Posterior vena cava (tissue), 2 donors: ENCODE measurements at regions not wholly inside any gene's neighbourhood (a gene's known extent, or its start where the extent isn't known, plus 50 kb on each side); places are given as distances from the start of the nearest gene placed in this dataset.
"Not testable (repeated sequence)": the region's sequence is repeated elsewhere in the genome, so short reads cannot be mapped to it uniquely, and the experiment has no call there.

ENCODE experiments used
- DNase-seq: peaks from one replicate; pipeline ENCODE4 v3.0.0-alpha.2; 2020; ENCODE audit warnings: low spot score
- intact Hi-C, 2 donors: fragments of 100-400 bp; cut with DNase I; formaldehyde crosslinking; loops; one replicate each; pipeline versions ENCODE4 v1.14.1 to v1.14.2; 2022 to 2023
- donor health status: DM: yes; HTN: yes; CAD: no.
- donor health status: DM: yes; HTN: yes; CAD: no.

DNA sequence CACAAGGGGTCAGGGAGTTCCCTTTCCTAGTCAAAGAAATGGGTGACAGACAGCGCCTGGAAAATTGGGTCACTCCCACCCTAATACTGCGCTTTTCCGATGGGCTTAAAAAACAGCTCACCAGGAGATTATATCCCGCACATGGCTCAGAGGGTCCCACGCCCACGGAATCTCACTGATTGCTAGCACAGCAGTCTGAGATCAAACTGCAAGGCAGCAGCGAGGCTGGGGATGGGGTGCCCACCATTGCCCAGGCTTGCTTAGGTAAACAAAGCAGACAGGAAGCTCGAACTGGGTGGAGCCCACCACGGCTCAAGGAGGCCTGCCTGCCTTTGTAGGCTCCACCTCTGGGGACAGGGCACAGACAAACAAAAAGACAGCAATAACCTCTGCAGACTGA, 56.4 kb upstream of the SLC22A9 start:
- DNase-seq, result peak; percentile 61
- intact Hi-C loops, result not testable (repeated sequence)

DNA sequence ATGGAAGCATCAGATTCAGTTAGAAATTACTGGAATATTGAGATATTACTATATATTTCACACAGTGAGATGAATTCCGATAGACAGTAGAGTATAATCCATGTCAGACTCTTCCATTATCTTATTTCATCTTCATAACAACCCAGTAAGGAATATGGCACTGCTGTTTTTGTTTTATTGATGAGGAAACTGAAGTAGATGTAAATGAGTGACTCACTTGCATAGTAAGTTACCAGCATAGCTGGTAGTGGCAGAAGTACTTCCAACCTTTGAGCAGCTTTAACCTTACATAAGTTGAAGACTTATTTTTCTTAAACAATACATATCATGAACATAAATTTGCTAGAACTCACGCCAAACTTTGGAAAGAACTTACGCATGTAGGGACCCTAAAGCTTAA, 54.9 kb upstream of the SLC22A25 start:
- intact Hi-C loops, result no loop called here
- no peak for DNase-seq
